HepG2 (cell line): ENCODE measurements at regions not wholly inside any gene's neighbourhood (a gene's known extent, or its start where the extent isn't known, plus 50 kb on each side); places are given as distances from the start of the nearest gene placed in this dataset.

Source experiments
- ATAC-seq: fragments of 200-7000 bp; cut with Tn5 transposase; 3 replicates; pipeline ENCODE4 v1.9.1; 2020; ENCODE audit warnings: mild to moderate bottlenecking, moderate library complexity
- BruUV-seq: library from RNA; stranded (reverse); fragments of 400-500 nt; replicated peaks from 2 replicates; lab custom pipeline; 2021; lab: Mats Ljungman, UMichigan
- CTCF ChIA-PET: fragments of 300-600 bp; formaldehyde crosslinking; extraction: SDS; loops from one replicate; lab custom pipeline; 2021; ENCODE audit warnings: low total read pairs, inconsistent platforms, low intra/inter-chr PET ratio; lab: Yijun Ruan, JAX
- POLR2A ChIA-PET: fragments of 350-600 bp; sonication (Branson Sonifier 250); formaldehyde crosslinking; loops from one replicate; lab custom pipeline; 2020; ENCODE audit warnings: antibody characterized with exemption, inconsistent platforms; lab: Yijun Ruan, JAX
- DNase-seq: peaks from one replicate; pipeline ENCODE4 v3.0.0-alpha.2; 2015; ENCODE audit warnings: low spot score
- FAIRE-seq: peaks from 3 replicates; lab custom pipeline; 2011; peaks lifted over from hg19 to GRCh38; lab: Jason Lieb, UNC
- H2AFZ ChIP-seq: one replicate; pipeline ENCODE4 v1.6.1; 2011; ENCODE audit warnings: low read length, inconsistent platforms
- H3K27ac ChIP-seq: fragments of 300-600 bp; 3 replicates; pipeline ENCODE4 v1.8.0; 2011; ENCODE audit warnings: mixed run types, mild to moderate bottlenecking, mixed read lengths, low read length, inconsistent platforms; ENCODE audit not compliant: insufficient read depth; ENCODE audit errors: extremely low read length
- H3K27me3 ChIP-seq, 2 experiments: fragments of 200-600 bp in 1 of 2; 2 replicates in 1 of 2; 3 replicates in 1 of 2; pipeline versions ENCODE4 v1.6.0 to v1.8.0; 2011; ENCODE audit warnings: low read length in 2 of 2, mild to moderate bottlenecking in 2 of 2, moderate library complexity in 2 of 2, inconsistent platforms in 1 of 2; ENCODE audit not compliant: insufficient read depth in 2 of 2, control insufficient read depth in 1 of 2
- H3K36me3 ChIP-seq, 2 experiments: fragments of 200-600 bp in 1 of 2; replicated peaks in 1 of 2; 2 replicates in 1 of 2; 3 replicates in 1 of 2; pipeline versions ENCODE4 v1.5.1 to v1.8.0; 2011; ENCODE audit warnings: low read length in 2 of 2, inconsistent platforms in 1 of 2; ENCODE audit not compliant: insufficient read depth in 2 of 2, control insufficient read depth in 1 of 2
- H3K4me1 ChIP-seq: 2 replicates; pipeline ENCODE4 v1.5.1; 2012; ENCODE audit warnings: low read length, inconsistent platforms; ENCODE audit not compliant: insufficient read depth
- H3K4me2 ChIP-seq: 2 replicates; pipeline ENCODE4 v1.6.0; 2011; ENCODE audit warnings: low read depth, low read length, inconsistent platforms
- H3K4me3 ChIP-seq, 3 experiments: fragments of 200-600 bp in 1 of 3; sonication (generic), shearing (Covaris generic) in 1 of 3; replicated peaks in 1 of 3; 2 replicates each; pipeline ENCODE4 v1.5.1; 2011 to 2016; ENCODE audit warnings: low read length in 3 of 3, inconsistent platforms in 2 of 3, low read depth in 2 of 3, mild to moderate bottlenecking in 2 of 3, control low read depth in 1 of 3, mixed read lengths in 1 of 3; ENCODE audit not compliant: insufficient read depth in 1 of 3
- H3K79me2 ChIP-seq: one replicate; pipeline ENCODE4 v1.6.1; 2011; ENCODE audit warnings: low read length, inconsistent platforms; ENCODE audit not compliant: insufficient read depth
- H3K9ac ChIP-seq: 2 replicates; pipeline ENCODE4 v1.6.0; 2011; ENCODE audit warnings: mild to moderate bottlenecking, low read depth, low read length, inconsistent platforms; ENCODE audit not compliant: insufficient read depth
- H3K9me3 ChIP-seq: 2 replicates; pipeline ENCODE4 v1.5.1; 2012; ENCODE audit warnings: mild to moderate bottlenecking, low read length
- H4K20me1 ChIP-seq: 2 replicates; pipeline ENCODE4 v1.6.0; 2011; ENCODE audit warnings: inconsistent platforms, mild to moderate bottlenecking, low read length, moderate library complexity; ENCODE audit not compliant: insufficient read depth
- GATA4 ChIP-seq: sonication (generic); IDR thresholded peaks from 2 replicates; pipeline ENCODE4 v1.6.1; 2016; ENCODE audit warnings: antibody characterized with exemption, low read depth, borderline replicate concordance
- HNF4A ChIP-seq: sonication (generic); formaldehyde crosslinking; IDR thresholded peaks from 2 replicates; pipeline ENCODE4 v1.4.0; 2020; ENCODE audit warnings: missing genetic modification reagents
- MIER2 ChIP-seq: IDR thresholded peaks from 2 replicates; pipeline ENCODE4 v1.6.1; 2016; ENCODE audit warnings: missing biosample characterization, missing genetic modification reagents
- RFXANK ChIP-seq: IDR thresholded peaks from 2 replicates; pipeline ENCODE4 v1.6.1; 2016
- RNF2 ChIP-seq: fragments of 450-650 bp; conservative IDR thresholded peaks from 2 replicates; pipeline ENCODE4 v1.6.1; 2016; ENCODE audit warnings: low read depth
- SMARCC2 ChIP-seq: fragments of 450-650 bp; IDR thresholded peaks from 2 replicates; pipeline ENCODE4 v1.6.1; 2017; ENCODE audit warnings: antibody characterized with exemption, mild to moderate bottlenecking
- SP140L ChIP-seq: sonication (generic); formaldehyde crosslinking; IDR thresholded peaks from 2 replicates; pipeline ENCODE4 v1.4.0; 2020; ENCODE audit warnings: missing genetic modification reagents, borderline replicate concordance
- SYNCRIP ChIP-seq: fragments of 200-400 bp; formaldehyde crosslinking; IDR thresholded peaks from 2 replicates; pipeline ENCODE4 v1.6.1; 2018; ENCODE audit warnings: mild to moderate bottlenecking, low read depth, low read length; ENCODE audit not compliant: insufficient read depth
- TBX2 ChIP-seq: sonication (generic); formaldehyde crosslinking; IDR thresholded peaks from 2 replicates; pipeline ENCODE4 v1.5.0; 2020; ENCODE audit warnings: missing genetic modification reagents, mild to moderate bottlenecking, borderline replicate concordance
- ZFP41 ChIP-seq: sonication (generic); formaldehyde crosslinking; IDR thresholded peaks from 2 replicates; pipeline ENCODE4 v1.4.0; 2020; ENCODE audit warnings: mild to moderate bottlenecking, missing genetic modification reagents, borderline replicate concordance
- ZFP90 ChIP-seq: sonication (generic); formaldehyde crosslinking; IDR thresholded peaks from 2 replicates; pipeline ENCODE4 v1.8.0; 2022; ENCODE audit warnings: missing genetic modification reagents, mild to moderate bottlenecking, inconsistent platforms, borderline replicate concordance
- ZNF230 ChIP-seq: sonication (generic); formaldehyde crosslinking; IDR thresholded peaks from 2 replicates; pipeline ENCODE4 v1.4.0; 2020; ENCODE audit warnings: mild to moderate bottlenecking, missing genetic modification reagents
- ZNF430 ChIP-seq: sonication (generic); formaldehyde crosslinking; IDR thresholded peaks from 2 replicates; pipeline ENCODE4 v1.9.0; 2021; ENCODE audit warnings: mild to moderate bottlenecking, missing genetic modification reagents
- ZNF564 ChIP-seq: sonication (generic); formaldehyde crosslinking; IDR thresholded peaks from 2 replicates; pipeline ENCODE4 v1.8.1; 2023; ENCODE audit warnings: mild to moderate bottlenecking, missing genetic modification reagents
- ZNF839 ChIP-seq: sonication (generic); formaldehyde crosslinking; IDR thresholded peaks from 2 replicates; pipeline ENCODE4 v1.4.0; 2020; ENCODE audit warnings: missing genetic modification reagents, mild to moderate bottlenecking, borderline replicate concordance
- ZSCAN30 ChIP-seq: sonication (generic); formaldehyde crosslinking; IDR thresholded peaks from 2 replicates; pipeline ENCODE4 v1.5.0; 2020; ENCODE audit warnings: mild to moderate bottlenecking, missing genetic modification reagents
- WGBS: methylation state at CpG from one replicate; pipeline ENCODE4 v1.1.6; 2017; ENCODE audit warnings: low lambda C conversion rate; 5-methylcytosine and 5-hydroxymethylcytosine counted together
- in situ Hi-C: cut with HindIII; loops from 2 replicates; pipeline ENCODE4 v1.10.0; 2017; ENCODE audit warnings: low pct_unique_long_range_greater_than_20kb; ENCODE audit not compliant: extremely low pct_ligation_motif_present
- intact Hi-C: fragments of 100-400 bp; cut with micrococcal nuclease; formaldehyde crosslinking; loops from one replicate; pipeline ENCODE4 v1.10.0; 2022; ENCODE audit not compliant: unreplicated experiment
- TF ChIP-seq, protein P1 (sequence below): IDR thresholded peaks from 2 replicates; pipeline ENCODE4 v1.6.1; 2016; ENCODE audit warnings: missing genetic modification reagents, missing compliant biosample characterization
- TF ChIP-seq, protein P2 (sequence below): sonication (generic); formaldehyde crosslinking; IDR thresholded peaks from 2 replicates; pipeline ENCODE4 v1.8.0; 2023; ENCODE audit warnings: mild to moderate bottlenecking, missing genetic modification reagents
- TF ChIP-seq, protein P3 (sequence below): sonication (generic); formaldehyde crosslinking; IDR thresholded peaks from 2 replicates; pipeline ENCODE4 v1.4.0; 2020; ENCODE audit warnings: missing genetic modification reagents

DNA sequence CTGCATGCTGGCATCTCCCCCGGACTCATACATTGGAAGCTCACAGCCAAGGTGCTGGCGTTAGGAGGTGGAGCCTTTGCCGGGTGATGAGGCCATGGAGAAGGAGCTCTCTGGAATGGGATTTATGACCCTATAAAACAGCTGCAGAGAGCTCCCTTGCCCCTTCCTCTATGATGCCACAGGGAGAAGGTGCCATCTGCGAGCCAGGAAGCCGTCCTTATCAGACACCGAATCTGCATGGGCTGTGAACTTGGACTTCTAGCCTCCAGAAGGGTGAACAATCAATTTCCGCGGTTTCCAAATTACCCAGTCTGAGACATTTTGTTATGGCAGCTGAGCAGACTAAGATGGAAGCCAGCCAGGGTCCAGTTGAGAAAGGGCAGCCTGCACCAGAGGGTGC lies 381.2 kb upstream of the IRX1 start:
- in situ Hi-C loops: no loop called here
- peaks cover 0 to 1% of the 10 kb centered on the region in 2 experiments; a peak in 2 of 5 replicates for H3K27me3 ChIP-seq

DNA sequence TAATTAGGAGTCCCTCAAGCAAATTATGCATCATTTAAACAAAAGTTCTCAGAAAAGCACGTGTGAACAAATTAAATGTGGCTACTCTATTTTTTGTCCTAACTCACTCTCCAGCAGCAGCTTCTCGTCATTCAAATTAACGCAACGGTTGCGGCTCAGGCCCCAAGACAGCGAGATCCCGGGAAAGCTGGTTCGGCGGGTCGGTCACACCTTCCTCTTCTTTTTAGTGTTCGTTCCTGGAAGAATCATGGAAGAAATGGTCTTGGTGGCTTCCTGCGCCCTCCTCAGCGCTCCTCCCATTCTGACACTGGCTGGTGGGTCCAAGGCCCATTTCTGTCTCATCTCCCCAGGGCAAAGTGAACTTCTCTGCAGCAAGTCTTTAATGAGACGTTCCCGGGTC lies 382.8 kb upstream of the IRX1 start:
- no peak overlapping the region for H3K4me2 ChIP-seq
- POLR2A ChIA-PET: no interaction called here
- H4K20me1 ChIP-seq: no peaks in the 10 kb centered on the region
- no peak for TF ChIP-seq RNF2
- TF ChIP-seq, protein P1, sequence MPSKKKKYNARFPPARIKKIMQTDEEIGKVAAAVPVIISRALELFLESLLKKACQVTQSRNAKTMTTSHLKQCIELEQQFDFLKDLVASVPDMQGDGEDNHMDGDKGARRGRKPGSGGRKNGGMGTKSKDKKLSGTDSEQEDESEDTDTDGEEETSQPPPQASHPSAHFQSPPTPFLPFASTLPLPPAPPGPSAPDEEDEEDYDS: no peak
- TF ChIP-seq SMARCC2: no peak
- no peak for TF ChIP-seq RFXANK
- no peak for TF ChIP-seq ZNF839
- TF ChIP-seq SYNCRIP: no peak
- TF ChIP-seq ZFP90 (CRISPR knock-in tag): no peak
- no peak for TF ChIP-seq ZNF564
- TF ChIP-seq GATA4: no peak
- TF ChIP-seq HNF4A (CRISPR knock-in tag): no peak
- TF ChIP-seq SP140L: no peak
- H3K9ac ChIP-seq: no peak overlapping the region
- in situ Hi-C loops (no loop called here), intact Hi-C loops (no loop called here)
- no peak overlapping the region for H2AFZ ChIP-seq
- H3K79me2 ChIP-seq: no peaks in the 10 kb centered on the region
- H3K9me3 ChIP-seq: no peaks in the 10 kb centered on the region
- H3K36me3 ChIP-seq: no peaks in the 10 kb centered on the region
- no peak for ATAC-seq
- no TSS peak for BruUV-seq
- CTCF ChIA-PET: no interaction called here
- H3K4me1 ChIP-seq: no peaks in the 10 kb centered on the region
- H3K27ac ChIP-seq: no peak overlapping the region
- DNase-seq: no peak
- 60% methylated on average over 13 of the region's 15 CpGs for WGBS
- H3K4me3 ChIP-seq: no peak overlapping the region
- H3K27me3 ChIP-seq: no peaks in the 10 kb centered on the region; a peak in 1 of 5 replicates
- no peak for FAIRE-seq

More for the DNA sequence above, 381.2 kb upstream of the IRX1 start:
- ATAC-seq: no peak
- H3K9me3 ChIP-seq: no peaks in the 10 kb centered on the region
- no peak overlapping the region for H3K9ac ChIP-seq
- no peaks in the 10 kb centered on the region for H4K20me1 ChIP-seq
- ChIA-PET CTCF (no interaction called here), POLR2A (no interaction called here)
- 61% methylated on average over 5 of the region's 8 CpGs for whole genome bisulfite sequencing
- H3K27ac ChIP-seq: no peak overlapping the region
- no peak for FAIRE-seq
- TF ChIP-seq ZNF230: no peak
- TF ChIP-seq TBX2: no peak
- TF ChIP-seq ZFP41 (CRISPR knock-in tag): no peak
- no peak for TF ChIP-seq MIER2 (CRISPR knock-in tag)
- TF ChIP-seq, protein P2, sequence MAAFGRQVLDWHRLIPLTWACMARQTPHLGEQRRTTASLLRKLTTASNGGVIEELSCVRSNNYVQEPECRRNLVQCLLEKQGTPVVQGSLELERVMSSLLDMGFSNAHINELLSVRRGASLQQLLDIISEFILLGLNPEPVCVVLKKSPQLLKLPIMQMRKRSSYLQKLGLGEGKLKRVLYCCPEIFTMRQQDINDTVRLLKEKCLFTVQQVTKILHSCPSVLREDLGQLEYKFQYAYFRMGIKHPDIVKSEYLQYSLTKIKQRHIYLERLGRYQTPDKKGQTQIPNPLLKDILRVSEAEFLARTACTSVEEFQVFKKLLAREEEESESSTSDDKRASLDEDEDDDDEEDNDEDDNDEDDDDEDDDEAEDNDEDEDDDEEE (CRISPR knock-in tag): no peak
- TF ChIP-seq ZNF430 (CRISPR knock-in tag): no peak
- TF ChIP-seq, protein P3, sequence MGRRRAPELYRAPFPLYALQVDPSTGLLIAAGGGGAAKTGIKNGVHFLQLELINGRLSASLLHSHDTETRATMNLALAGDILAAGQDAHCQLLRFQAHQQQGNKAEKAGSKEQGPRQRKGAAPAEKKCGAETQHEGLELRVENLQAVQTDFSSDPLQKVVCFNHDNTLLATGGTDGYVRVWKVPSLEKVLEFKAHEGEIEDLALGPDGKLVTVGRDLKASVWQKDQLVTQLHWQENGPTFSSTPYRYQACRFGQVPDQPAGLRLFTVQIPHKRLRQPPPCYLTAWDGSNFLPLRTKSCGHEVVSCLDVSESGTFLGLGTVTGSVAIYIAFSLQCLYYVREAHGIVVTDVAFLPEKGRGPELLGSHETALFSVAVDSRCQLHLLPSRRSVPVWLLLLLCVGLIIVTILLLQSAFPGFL (CRISPR knock-in tag): no peak
- no peak for TF ChIP-seq ZSCAN30 (CRISPR knock-in tag)
- H3K36me3 ChIP-seq: no peaks in the 10 kb centered on the region
- H2AFZ ChIP-seq: no peak overlapping the region
- no TSS peak for BruUV-seq
- intact Hi-C loops: no loop called here
- no peaks in the 10 kb centered on the region for H3K4me1 ChIP-seq
- no peak overlapping the region for H3K4me2 ChIP-seq
- DNase-seq: no peak
- H3K79me2 ChIP-seq: no peaks in the 10 kb centered on the region
- H3K4me3 ChIP-seq: no peak overlapping the region
